ENCODE measurements at regions not wholly inside any gene's neighbourhood (a gene's known extent, or its start where the extent isn't known, plus 50 kb on each side); places are given as distances from the start of the nearest gene placed in this dataset.
"Not testable (repeated sequence)": the region's sequence is repeated elsewhere in the genome, so short reads cannot be mapped to it uniquely, and the experiment has no call there.

DNA sequence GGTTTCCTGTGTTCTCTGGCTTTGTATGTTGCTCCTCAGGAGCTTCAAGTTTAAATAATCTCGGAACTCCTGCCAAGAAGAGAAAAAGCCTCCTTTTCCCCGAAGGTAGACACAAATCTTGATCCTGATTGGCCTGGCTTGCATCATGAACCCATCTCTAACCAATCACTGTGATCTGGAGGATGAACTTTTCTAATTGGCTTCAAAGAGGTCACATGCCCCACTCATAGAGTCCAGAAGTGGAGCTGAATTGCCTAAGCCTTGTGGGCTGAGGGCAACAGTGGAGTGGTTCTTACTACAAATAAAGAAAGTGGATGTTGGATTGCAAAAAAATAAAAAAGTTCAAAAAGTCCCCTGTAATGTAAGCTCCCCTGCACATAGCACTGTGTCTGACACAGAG lies 245.9 kb downstream of the MID1IP1 start:
- no peak for DNase-seq

GRCh38 chrX:39049975-39050374 lies 248.7 kb downstream of the MID1IP1 start:
- DNase-seq, result no peak

- DNase-seq, result no peak
These were observed 249.2 kb downstream of the MID1IP1 start for GRCh38 chrX:39050427-39050826.

DNA sequence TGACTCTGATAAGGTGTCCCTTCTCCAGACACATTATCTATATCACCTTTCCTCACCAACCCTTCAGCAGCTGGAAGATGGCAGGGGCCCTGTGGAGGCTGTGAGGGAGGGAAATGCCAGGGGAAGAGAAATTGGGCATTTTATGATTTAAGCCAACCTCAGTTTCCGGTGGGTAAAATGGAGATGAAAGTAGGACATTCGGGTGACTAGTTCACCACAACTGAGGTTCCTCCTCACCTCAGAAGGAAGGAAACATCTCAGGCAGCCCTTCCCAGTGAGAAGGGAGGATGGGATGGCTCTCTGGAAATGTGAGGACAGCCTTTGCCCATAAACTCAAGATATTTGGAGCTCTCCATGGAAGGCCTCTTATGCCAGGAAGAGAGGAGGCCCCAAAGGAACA lies 251.5 kb downstream of the MID1IP1 start:
- DNase-seq, result no peak

- no peak for DNase-seq
These were observed 257.5 kb downstream of the MID1IP1 start for GRCh38 chrX:39058724-39059123.

GRCh38 chrX:39059866-39060265 lies 258.6 kb downstream of the MID1IP1 start:
- no peak for DNase-seq

GRCh38 chrX:39063037-39063436 lies 261.8 kb downstream of the MID1IP1 start:
- DNase-seq, result peak in 1 of 2 donors; percentile 10

- no peak for DNase-seq
These were observed 262.4 kb downstream of the MID1IP1 start for GRCh38 chrX:39063702-39064101.

DNA sequence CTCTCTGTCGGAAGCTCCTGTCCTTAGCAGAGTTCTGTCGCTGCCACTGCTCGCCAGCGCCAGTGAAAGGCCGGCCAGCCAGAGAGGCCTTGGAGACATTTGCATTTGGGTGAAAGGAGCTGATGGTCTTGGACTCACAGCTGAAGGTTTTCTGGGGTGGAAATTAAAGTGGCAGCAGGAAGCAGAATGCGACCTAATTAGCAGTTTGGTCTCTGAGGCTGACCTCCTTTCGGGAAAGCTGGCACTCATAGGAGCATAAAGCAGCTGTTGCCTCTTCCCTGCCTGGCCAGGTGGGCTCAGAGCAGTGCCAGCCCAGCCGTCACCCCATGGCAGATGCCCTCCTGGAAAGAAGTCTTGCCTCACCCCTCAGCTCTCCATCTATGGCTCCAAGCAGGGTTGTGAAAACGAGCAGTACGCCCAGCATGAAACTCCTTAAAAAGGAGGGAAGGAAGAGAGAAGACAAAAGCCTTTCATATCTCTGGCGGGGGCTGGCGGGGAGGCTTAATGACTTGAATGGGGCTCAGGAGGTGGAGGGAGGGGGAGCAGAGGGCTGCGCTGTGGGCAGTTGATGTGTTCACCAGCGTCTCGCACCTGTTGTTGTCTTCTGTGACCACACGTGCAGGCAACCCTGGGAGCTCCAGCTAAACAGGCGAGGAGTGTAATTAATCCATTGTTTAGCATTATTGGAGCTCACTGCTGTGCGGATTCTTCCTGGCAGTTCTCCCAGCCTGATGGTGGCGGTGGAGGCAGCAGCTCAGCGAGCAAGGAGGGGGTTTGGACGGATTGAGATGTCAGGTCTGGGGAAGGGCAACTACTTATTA lies 264.0 kb downstream of the MID1IP1 start:
- peak; percentile 13 to 15 for DNase-seq

- no peak for DNase-seq
These were observed 266.6 kb downstream of the MID1IP1 start for GRCh38 chrX:39067866-39068265.

DNA sequence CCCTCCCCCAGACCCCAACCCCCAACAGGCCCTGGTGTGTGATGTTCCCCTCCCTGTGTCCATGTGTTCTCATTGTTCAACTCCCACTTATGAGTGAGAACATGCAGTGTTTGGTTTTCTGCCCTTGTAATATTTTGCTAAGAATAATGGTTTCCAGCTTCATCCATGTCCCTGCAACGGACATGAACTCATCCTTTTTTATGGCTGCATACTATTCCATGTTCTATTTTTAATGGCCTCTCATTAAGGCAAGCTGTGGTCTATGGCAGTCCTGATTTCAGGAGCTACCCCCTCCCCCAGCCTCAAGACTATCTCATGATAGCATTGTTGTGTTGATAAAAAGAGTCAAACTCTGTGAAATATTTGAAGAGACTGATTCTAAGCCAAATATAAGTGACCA lies 267.4 kb downstream of the MID1IP1 start:
- not testable (repeated sequence) for DNase-seq

DNA sequence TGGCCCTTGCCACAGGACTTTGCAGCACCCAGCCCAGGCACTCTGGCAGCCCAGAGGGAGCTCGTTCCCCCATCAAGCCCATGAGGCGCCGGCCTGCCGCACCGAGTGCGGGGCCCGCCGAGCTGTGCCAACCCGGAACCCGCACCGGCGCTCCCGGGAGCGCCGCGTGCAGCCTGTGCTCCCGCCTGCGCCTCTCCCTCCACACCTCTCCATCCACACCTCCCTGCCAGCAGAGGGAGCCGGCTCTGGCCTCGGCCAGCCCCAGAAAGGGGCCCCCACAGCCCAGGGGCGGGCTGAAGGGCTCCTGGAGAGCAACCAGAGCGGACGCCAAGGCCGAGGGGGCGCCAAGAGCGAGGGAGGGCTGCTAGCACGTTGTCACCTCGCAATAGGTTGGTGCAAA lies 268.8 kb downstream of the MID1IP1 start:
- no peak for DNase-seq

DNA sequence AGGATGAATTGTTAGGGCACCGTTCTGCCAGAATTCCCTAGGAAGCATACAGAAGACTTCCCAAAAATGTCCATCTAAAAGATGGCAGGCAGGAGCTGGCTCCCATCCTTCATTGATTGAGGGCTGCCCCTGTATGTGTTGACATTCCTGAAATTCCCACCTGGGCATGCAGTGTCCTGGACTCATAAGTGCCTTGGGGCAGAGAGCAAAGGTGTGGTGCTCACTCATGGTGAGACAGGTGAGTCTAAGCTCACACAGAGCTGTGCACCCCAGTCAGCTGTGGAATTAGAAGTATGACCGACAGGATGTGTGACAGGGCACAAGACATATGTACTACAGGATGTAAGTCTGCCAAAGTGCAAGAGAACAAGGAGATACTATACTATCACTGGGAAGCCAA lies 271.9 kb downstream of the MID1IP1 start:
- DNase-seq, result no peak

DNA sequence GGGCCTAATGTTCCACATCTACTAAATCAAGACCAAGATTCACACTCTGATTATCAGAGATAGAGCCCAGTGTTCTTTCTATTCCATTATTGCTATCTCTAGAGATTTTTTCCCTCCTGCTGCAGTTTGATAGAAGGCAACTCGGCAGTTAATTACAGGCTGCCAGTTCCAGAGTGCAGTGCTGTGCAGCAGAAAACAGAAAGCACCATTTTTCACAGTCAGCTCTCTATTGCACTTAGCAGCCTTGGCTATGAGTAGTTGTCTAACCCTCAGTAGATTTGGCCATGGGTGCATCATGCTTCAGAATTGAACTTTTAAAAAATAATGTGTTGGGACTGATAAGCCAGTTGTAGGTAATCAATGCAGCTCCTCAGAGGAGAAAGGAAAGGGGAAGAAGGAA lies 295.3 kb downstream of the MID1IP1 start:
- no peak for DNase-seq

DNA sequence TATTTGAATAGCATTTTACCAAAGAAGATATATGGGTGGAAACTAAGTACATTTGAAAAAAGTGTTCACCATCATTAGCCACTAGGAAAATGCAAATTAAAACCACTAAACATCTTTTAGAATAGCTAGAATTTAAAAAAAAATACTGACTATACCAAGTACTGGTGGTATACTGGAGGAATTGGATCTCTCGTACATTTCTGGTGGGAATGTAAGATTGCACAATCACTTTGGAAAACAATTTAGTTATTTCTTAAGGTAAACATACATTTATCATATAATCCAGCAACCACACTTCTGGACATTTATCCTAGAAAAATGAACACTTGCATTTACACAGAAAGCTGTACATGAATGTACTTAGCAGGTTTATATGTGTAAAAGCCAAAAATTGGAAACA lies 303.5 kb downstream of the MID1IP1 start:
- no peak for DNase-seq

DNA sequence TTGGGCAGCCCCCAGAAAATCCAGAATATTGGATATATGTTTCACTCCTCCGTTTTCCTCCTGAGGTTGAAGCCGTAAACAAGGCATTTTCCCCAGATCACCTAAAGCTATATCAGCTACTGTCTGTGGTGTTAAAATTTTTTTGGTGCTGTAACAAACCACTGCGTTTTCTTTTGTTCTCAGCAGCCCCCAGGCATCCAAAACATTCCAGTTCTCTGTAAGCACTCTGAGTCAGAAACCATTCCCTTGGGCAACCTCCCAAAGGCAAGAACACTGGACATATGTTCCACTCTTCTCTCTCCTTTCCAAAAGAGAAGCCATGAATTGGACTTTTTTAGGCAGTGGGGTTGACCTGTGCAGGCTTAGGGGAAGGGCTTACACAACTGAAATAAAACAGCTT lies 310.9 kb downstream of the MID1IP1 start:
- DNase-seq, result no peak

DNA sequence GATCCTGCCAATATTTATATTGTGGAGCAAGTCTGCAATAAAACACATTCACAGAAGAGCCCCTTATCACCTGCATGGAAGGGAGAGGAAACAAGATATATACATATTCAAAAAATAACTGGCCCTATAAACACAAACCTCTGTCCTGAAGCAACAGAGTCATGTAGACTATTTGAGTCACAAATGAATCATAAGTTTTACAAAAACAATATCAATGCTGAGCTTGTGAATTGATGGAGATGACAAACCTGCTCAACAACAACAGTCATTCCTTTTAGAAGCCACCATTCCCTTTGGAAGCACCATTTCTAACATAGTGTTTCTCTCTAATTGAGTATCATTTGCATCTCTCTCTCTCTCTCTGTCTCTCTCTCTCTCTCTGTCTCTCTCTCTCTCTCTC lies 313.9 kb downstream of the MID1IP1 start:
- DNase-seq, result no peak

DNA sequence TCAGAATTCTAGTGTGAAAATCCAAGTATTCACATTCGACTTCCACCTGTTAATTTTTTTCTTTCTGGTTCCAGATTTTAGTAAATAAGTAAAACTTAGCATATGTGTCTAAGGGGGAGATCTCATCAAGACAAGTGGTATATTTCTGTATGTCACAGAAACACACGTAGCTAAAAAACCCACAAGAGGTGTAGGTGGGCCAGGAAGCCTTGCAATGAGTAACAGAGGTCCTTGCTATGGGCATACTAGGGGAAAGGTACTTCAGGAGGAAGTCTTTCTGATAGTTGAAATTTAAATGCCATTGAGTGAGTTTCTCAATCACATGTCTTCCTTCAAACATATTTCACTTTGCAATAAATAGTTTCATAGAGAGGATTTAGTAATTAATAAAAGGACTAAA lies 315.8 kb downstream of the MID1IP1 start:
- DNase-seq, result no peak

GRCh38 chrX:39121903-39122302 lies 320.6 kb downstream of the MID1IP1 start:
- DNase-seq, result no peak

DNA sequence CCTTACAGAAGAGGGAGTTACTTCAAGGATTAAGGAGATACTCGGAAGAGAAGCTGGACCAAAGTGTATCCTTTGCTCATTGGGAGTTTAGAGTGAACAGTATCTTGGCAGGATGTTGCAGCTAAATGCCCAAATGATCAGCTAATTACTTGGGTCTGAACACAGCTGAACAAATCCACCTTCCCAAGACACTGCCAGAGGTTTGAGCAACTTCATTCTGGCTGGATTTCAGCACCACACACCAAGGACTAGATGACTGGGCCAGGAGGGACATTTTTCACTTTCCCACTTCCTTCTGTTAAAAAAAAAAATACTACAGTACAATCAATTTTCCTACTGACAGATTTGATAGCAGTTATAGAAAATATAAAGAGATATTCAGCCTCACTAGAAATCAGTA lies 324.6 kb downstream of the MID1IP1 start:
- no peak for DNase-seq

GRCh38 chrX:39133971-39134370 lies 332.7 kb downstream of the MID1IP1 start:
- DNase-seq, result no peak

DNA sequence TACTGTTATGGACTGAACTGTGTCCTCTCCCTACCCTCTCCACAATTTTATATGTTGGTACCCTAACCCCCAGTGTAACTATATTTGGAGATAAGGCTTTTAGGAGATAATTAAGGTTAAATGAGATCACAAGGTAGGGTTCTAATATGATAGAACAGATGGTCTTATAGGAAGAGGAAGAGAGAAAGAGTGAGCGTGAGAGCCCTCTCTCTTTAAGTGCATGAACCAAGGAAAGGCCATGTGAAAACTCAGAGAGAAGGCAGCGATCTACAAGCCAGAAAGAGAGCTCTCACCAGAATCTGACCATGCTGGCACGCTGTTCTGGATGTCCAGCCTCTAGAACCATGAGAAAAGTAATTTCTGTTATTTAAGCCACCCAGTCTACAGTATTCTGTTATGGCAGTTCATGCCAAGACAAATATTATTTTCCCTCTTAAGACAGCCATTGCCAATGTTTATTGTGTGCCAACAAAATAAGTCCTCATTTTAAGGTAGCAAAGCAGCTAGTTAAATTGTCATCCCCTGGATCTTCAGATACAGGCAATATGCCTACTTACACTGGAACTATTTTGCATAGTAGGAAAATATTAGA lies 336.2 kb downstream of the MID1IP1 start:
- no peak for DNase-seq

DNA sequence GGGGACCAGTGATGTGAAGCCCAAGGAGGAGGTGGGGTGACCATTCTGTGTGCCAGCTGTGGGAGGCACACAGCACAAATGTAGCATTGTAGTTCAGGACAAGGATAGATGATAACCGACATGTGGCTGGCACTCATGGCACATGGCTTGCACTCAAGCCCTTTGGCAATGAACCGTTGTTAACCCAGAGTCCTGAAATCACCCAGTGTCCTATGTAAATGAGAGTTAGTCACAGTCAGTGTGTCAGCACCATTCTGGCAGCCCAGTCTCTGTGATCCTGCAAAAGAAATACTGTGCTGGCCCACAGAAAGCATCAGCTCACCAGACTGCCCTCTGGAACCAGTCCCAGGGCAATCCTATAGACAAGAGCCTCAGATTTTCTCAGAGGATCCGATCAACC lies 339.3 kb downstream of the MID1IP1 start:
- no peak for DNase-seq

GRCh38 chrX:39144323-39144722 lies 343.1 kb downstream of the MID1IP1 start:
- no peak for DNase-seq

Data from right lung (tissue), 2 donors.